SU-DHL-6 (cell line): ENCODE measurements at regions not wholly inside any gene's neighbourhood (a gene's known extent, or its start where the extent isn't known, plus 50 kb on each side); places are given as distances from the start of the nearest gene placed in this dataset.

Source experiments
- EZH2phosphoT487 ChIP-seq: fragments of 200-600 bp; sonication (generic), shearing (Covaris generic); conservative IDR thresholded peaks from 2 replicates; pipeline ENCODE4 v1.6.1; 2018; ENCODE audit warnings: mild to moderate bottlenecking, antibody characterized with exemption, low read length, moderate library complexity, mixed read lengths
- TF ChIP-seq, protein P1 (sequence below): fragments of 200-600 bp; sonication (generic); IDR thresholded peaks from one replicate; pipeline ENCODE4 v1.5.1; 2017; ENCODE audit warnings: antibody characterized with exemption, mild to moderate bottlenecking, low read length, moderate library complexity; ENCODE audit not compliant: insufficient read depth, poor library complexity, severe bottlenecking

DNA sequence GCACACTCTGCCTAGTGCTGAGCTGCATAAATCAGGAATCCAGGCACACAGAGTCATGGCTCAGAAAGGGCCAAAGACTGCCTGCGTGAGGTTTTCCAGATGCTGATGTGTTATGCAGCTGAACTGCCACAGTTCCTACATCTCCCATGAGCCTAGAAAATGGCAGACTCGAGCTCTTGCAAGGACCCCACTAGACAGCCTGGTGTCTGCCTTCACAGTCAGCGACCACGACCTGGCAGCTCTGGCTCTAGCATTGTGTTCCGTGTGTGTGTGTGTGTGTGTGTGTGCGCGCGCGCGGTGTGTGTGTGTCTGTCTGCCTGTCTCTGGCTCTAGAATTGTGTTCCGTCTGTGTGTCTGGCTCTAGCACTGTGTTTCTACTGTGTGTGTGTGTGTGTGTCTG, 203.6 kb upstream of the AGTR2 start:
- TF ChIP-seq, protein P1, sequence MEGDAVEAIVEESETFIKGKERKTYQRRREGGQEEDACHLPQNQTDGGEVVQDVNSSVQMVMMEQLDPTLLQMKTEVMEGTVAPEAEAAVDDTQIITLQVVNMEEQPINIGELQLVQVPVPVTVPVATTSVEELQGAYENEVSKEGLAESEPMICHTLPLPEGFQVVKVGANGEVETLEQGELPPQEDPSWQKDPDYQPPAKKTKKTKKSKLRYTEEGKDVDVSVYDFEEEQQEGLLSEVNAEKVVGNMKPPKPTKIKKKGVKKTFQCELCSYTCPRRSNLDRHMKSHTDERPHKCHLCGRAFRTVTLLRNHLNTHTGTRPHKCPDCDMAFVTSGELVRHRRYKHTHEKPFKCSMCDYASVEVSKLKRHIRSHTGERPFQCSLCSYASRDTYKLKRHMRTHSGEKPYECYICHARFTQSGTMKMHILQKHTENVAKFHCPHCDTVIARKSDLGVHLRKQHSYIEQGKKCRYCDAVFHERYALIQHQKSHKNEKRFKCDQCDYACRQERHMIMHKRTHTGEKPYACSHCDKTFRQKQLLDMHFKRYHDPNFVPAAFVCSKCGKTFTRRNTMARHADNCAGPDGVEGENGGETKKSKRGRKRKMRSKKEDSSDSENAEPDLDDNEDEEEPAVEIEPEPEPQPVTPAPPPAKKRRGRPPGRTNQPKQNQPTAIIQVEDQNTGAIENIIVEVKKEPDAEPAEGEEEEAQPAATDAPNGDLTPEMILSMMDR, result no peak
- no peak for TF ChIP-seq EZH2phosphoT487
